ENCODE measurements at regions not wholly inside any gene's neighbourhood (a gene's known extent, or its start where the extent isn't known, plus 50 kb on each side); places are given as distances from the start of the nearest gene placed in this dataset.

DNA sequence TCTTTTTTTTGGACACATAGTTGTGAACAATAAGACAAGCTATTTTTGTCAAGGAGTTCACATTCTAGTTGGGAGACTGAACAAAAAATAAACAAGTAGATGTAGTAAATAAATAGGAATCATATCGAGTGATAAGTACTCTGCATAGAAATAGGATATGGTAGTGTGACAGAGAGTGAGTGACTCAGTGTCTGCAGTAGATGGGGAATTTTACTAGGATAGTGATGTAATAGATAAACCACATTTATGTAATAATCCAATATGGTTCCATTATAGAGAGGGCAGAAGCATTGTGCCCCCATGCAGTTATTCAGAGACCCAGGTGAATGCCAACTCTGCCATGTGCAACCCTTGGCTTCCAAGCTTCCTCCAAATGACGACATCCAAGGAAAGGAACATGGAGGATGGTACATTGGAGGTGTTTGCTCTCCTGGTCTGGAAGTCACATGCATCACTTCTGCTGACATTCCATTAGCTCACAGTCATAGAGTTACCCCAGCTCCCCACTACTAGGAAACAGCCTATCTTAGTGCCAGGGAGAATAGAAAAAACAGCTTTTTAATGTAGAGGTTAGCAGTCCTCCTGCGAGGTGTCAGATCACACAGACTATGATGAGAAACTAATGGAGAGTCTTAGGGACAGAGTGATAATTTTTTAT, 595.4 kb downstream of the NYAP2 start:
- TF ChIP-seq, protein P1, sequence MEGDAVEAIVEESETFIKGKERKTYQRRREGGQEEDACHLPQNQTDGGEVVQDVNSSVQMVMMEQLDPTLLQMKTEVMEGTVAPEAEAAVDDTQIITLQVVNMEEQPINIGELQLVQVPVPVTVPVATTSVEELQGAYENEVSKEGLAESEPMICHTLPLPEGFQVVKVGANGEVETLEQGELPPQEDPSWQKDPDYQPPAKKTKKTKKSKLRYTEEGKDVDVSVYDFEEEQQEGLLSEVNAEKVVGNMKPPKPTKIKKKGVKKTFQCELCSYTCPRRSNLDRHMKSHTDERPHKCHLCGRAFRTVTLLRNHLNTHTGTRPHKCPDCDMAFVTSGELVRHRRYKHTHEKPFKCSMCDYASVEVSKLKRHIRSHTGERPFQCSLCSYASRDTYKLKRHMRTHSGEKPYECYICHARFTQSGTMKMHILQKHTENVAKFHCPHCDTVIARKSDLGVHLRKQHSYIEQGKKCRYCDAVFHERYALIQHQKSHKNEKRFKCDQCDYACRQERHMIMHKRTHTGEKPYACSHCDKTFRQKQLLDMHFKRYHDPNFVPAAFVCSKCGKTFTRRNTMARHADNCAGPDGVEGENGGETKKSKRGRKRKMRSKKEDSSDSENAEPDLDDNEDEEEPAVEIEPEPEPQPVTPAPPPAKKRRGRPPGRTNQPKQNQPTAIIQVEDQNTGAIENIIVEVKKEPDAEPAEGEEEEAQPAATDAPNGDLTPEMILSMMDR (IDR thresholded peaks at IDR 0.05) = no peak
- TF ChIP-seq POLR2A (IDR thresholded peaks at IDR 0.05; ENCODE audit: low read depth) = no peak

All from esophagus muscularis mucosa (tissue), 3 donors.